Right cardiac atrium (tissue), 5 donors: ENCODE measurements at regions not wholly inside any gene's neighbourhood (a gene's known extent, or its start where the extent isn't known, plus 50 kb on each side); places are given as distances from the start of the nearest gene placed in this dataset.
"Not testable (repeated sequence)": the region's sequence is repeated elsewhere in the genome, so short reads cannot be mapped to it uniquely, and the experiment has no call there.

Experiments used
- ATAC-seq, 2 donors: fragments of 200-7000 bp; cut with Tn5 transposase; one replicate each; pipeline versions ENCODE4 v1.8.0 to v1.9.1; 2020; ENCODE audit warnings: moderate library complexity in 2 of 2, mild to moderate bottlenecking in 1 of 2
- DNase-seq, 3 donors: peaks; one replicate each; pipeline ENCODE4 v3.0.0-alpha.2; 2020
- H3K27ac ChIP-seq: one replicate; pipeline ENCODE4 v1.5.1; 2013; ENCODE audit warnings: mild to moderate bottlenecking, low read length, control low read depth, moderate library complexity
- H3K27me3 ChIP-seq: one replicate; pipeline ENCODE4 v1.6.1; 2013; ENCODE audit not compliant: control insufficient read depth, insufficient read depth
- H3K4me1 ChIP-seq: one replicate; pipeline ENCODE4 v1.6.1; 2013; ENCODE audit warnings: low read length; ENCODE audit not compliant: control insufficient read depth, insufficient read depth
- H3K4me3 ChIP-seq: one replicate; pipeline ENCODE4 v1.5.1; 2013; ENCODE audit warnings: low read length, control low read depth
- H3K9me3 ChIP-seq: one replicate; pipeline ENCODE4 v1.6.1; 2013; ENCODE audit warnings: low read length; ENCODE audit not compliant: control insufficient read depth
- WGBS: extraction: QIAGEN DNeasy Blood & Tissue Kit; methylation state at CpG from one replicate; pipeline ENCODE4 v1.1.7; 2013; 5-methylcytosine and 5-hydroxymethylcytosine counted together
- intact Hi-C, 4 donors: fragments of 100-400 bp; cut with DNase I; formaldehyde crosslinking; loops; one replicate each; pipeline versions ENCODE4 v1.11.0 to v1.14.0; 2022 to 2023
- donor health status: healthy with polysubstance abuse.
- donor health status: DM: no; HTN: yes; CAD: no.
- donor health status: DM: no; HTN: no; CAD: no.
- donor health status: DM: no; HTN: yes; CAD: no; lungs with severe emphysema.
- donor health status: DM: yes; HTN: yes; CAD: no.

- H3K4me3 ChIP-seq, H3K27ac ChIP-seq, intact Hi-C loops, ATAC-seq, H3K27me3 ChIP-seq, DNase-seq, H3K4me1 ChIP-seq, H3K9me3 ChIP-seq: not testable (repeated sequence)
- 80% methylated on average over 3 of the region's 3 CpGs for WGBS
Measured at GRCh38 chr16:7229433-7230218, 103.0 kb upstream of the RBFOX1 start.

- Histone ChIP-seq H3K27me3 (no peaks in the 10 kb centered on the region), H3K4me3 (no peak overlapping the region), H3K4me1 (no peaks in the 10 kb centered on the region), H3K9me3 (no peaks in the 10 kb centered on the region), H3K27ac (no peak overlapping the region)
- intact Hi-C loops: no loop called here
- DNase-seq (peak in 1 of 3 donors; percentile 30), ATAC-seq (no peak)
- 8% methylated on average over 13 of the region's 13 CpGs for WGBS
Measured at GRCh38 chr16:7227229-7227721, 105.4 kb upstream of the RBFOX1 start.

DNA sequence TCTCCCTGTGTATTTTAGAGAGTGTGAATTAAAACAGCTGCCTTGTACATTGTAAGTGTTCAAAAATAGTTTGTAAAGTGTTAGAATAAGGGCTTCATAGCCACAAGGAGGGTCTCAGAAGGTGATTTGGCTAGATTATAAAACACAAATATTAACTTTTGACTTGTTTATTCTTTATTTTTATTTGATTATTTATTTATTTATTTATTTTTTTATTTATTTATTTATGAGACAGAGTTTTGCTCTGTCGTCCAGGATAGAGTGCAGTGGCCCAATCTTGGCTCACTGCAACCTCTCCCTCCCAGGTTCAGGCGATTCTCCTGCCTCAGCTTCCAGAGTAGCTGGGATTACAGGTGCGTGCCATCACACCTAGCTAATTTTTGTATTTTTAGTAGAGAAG, 111.5 kb upstream of the RBFOX1 start:
- H3K27ac ChIP-seq: no peak overlapping the region
- ATAC-seq: no peak
- WGBS: 79% methylated on average over 3 of the region's 3 CpGs
- H3K4me3 ChIP-seq: no peak overlapping the region
- intact Hi-C loops: no loop called here
- no peaks in the 10 kb centered on the region for H3K9me3 ChIP-seq
- H3K4me1 ChIP-seq: no peaks in the 10 kb centered on the region
- no peak for DNase-seq
- no peaks in the 10 kb centered on the region for H3K27me3 ChIP-seq

DNA sequence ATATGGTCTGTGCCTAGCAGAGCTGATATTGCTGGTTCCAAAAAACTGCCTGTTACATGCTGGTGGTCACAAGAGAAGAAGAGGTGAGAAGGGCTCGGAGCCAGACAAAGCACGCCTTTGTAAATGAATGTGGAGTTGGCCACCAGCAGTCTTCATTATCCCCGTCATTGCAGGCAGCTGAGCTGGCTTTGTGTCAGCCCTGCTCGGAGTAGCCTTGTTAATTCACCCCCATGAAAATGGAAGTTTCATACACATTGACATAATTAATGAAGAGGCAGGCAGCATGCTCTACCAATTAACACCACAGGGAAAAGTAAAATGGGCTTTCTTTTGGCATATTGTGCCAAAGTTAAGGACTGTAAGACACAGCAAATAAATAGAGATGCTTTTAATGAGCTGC, 113.7 kb upstream of the RBFOX1 start:
- ATAC-seq: no peak
- Histone ChIP-seq H3K27ac (no peak overlapping the region), H3K4me1 (no peaks in the 10 kb centered on the region), H3K4me3 (no peak overlapping the region), H3K9me3 (no peaks in the 10 kb centered on the region), H3K27me3 (no peaks in the 10 kb centered on the region)
- intact Hi-C loops: no loop called here
- 33% methylated on average over 4 of the region's 4 CpGs for WGBS
- DNase-seq: no peak

GRCh38 chr16:7217797-7218196, 114.8 kb upstream of the RBFOX1 start:
- Histone ChIP-seq H3K27ac (no peak overlapping the region), H3K27me3 (no peaks in the 10 kb centered on the region), H3K4me1 (no peaks in the 10 kb centered on the region), H3K9me3 (no peaks in the 10 kb centered on the region), H3K4me3 (no peak overlapping the region)
- ATAC-seq: no peak
- WGBS: 88% methylated on average over 14 of the region's 14 CpGs
- DNase-seq: peak in 1 of 3 donors; percentile 24
- intact Hi-C loops: no loop called here

DNA sequence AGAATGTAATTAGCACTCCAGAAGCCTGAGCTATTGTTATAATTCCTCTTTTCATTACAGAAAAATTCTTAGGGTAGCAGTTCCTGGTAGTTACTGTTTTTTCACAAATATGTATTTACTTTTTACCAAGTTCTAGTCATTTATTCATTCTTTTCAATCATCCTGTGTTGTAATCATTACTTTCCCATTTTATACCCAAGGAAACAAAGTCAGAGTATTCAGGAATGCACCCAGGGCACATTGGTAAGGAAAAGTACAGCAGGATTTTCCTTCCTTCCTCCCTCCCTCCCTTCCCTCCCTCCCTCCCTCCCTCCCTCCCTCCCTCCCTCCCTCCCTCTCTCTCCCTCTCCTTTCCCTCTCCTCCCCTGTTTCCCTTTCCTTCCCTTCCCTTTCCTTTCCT, 115.9 kb upstream of the RBFOX1 start:
- no peak overlapping the region for H3K4me3 ChIP-seq
- no peak for DNase-seq
- no peak for ATAC-seq
- intact Hi-C loops: no loop called here
- no peaks in the 10 kb centered on the region for H3K27me3 ChIP-seq
- H3K9me3 ChIP-seq: no peaks in the 10 kb centered on the region
- no peak overlapping the region for H3K27ac ChIP-seq
- no peaks in the 10 kb centered on the region for H3K4me1 ChIP-seq

DNA sequence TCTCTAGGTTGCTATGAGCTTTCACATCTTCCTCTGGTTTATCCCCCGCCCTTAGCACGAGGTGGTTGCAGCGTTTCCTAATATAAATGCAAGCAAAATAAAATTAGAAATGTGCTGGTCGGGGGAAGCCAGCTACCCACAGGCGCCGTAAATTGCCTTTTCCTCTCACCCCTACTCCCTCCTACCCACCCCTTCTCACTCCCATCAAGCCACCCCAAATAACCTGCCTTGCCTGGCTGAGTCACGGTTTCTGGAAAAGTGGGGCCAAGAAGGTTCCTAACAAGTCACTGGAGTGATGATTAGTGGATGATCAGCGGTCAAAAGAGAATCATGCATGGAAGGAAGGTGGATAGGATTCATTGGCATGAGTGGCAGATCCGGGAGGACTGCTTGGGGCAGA, 120.9 kb upstream of the RBFOX1 start:
- Histone ChIP-seq H3K27me3 (no peaks in the 10 kb centered on the region), H3K27ac (no peak overlapping the region), H3K9me3 (no peaks in the 10 kb centered on the region), H3K4me1 (no peaks in the 10 kb centered on the region), H3K4me3 (no peak overlapping the region)
- DNase-seq: no peak
- intact Hi-C loops: no loop called here
- no peak for ATAC-seq
- WGBS: 66% methylated on average over 9 of the region's 9 CpGs

- Histone ChIP-seq H3K9me3 (no peaks in the 10 kb centered on the region), H3K27ac (no peak overlapping the region), H3K4me3 (no peak overlapping the region), H3K4me1 (no peaks in the 10 kb centered on the region), H3K27me3 (no peaks in the 10 kb centered on the region)
- DNase-seq: no peak
- intact Hi-C loops: no loop called here
- ATAC-seq: no peak
- WGBS: 80% methylated on average over 3 of the region's 3 CpGs
Measured at GRCh38 chr16:7209598-7209997, 123.0 kb upstream of the RBFOX1 start.

GRCh38 chr16:7206469-7206868, 126.2 kb upstream of the RBFOX1 start:
- WGBS: 26% methylated on average over 4 of the region's 4 CpGs
- no peak for DNase-seq
- Histone ChIP-seq H3K4me1 (no peaks in the 10 kb centered on the region), H3K4me3 (no peak overlapping the region), H3K27me3 (no peaks in the 10 kb centered on the region), H3K27ac (no peak overlapping the region), H3K9me3 (no peaks in the 10 kb centered on the region)
- ATAC-seq: no peak
- intact Hi-C loops: no loop called here

GRCh38 chr16:7200320-7200719, 132.3 kb upstream of the RBFOX1 start:
- Histone ChIP-seq H3K9me3 (no peaks in the 10 kb centered on the region), H3K4me3 (no peak overlapping the region), H3K27me3 (no peaks in the 10 kb centered on the region), H3K4me1 (no peaks in the 10 kb centered on the region), H3K27ac (no peak overlapping the region)
- intact Hi-C loops: no loop called here
- ATAC-seq (no peak), DNase-seq (no peak)
- WGBS: 63% methylated on average over 4 of the region's 4 CpGs

DNA sequence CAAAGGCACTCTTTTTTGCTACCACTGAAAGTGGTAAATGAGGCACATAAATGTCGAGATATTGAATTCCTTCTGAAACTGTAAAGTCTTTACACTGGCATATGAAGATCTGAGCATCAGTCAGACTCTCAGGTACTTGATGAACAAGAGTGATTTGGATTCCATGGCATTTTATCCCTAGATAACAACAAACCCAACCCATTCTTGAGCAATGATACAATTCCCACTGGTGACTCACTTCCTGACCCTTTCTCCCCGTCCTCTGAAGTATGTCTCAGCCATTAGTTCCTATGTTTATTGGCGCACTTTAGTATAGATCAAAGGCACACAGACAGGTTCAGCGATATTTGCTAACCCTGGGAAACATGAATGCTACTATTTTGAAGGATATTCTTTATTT, 147.0 kb upstream of the RBFOX1 start:
- Histone ChIP-seq H3K4me3 (no peak overlapping the region), H3K4me1 (no peaks in the 10 kb centered on the region), H3K27me3 (no peaks in the 10 kb centered on the region), H3K27ac (no peak overlapping the region), H3K9me3 (no peaks in the 10 kb centered on the region)
- ATAC-seq (no peak), DNase-seq (no peak)
- 60% methylated on average over 4 of the region's 4 CpGs for WGBS
- intact Hi-C loops: no loop called here

DNA sequence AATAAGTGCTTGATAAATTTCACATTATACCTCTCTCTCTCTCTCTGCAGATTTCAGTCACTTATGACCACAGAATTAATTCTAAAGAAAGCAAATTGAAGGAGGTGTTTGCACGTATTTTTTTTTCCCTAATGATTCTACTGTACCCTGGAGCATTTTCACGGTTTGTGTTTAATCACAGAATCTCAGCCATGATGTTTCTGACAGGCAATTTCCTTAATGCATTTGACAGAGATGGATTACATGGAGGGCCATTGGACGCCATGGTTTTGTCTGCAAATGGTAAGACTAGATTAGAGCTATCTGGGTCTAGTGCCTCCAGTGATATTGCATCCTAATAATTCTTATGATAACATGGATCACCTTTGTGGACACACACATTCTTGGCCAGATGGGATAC, 147.5 kb upstream of the RBFOX1 start:
- H3K4me1 ChIP-seq: no peaks in the 10 kb centered on the region
- 42% methylated on average over 3 of the region's 3 CpGs for WGBS
- no peak for DNase-seq
- H3K9me3 ChIP-seq: no peaks in the 10 kb centered on the region
- no peak overlapping the region for H3K4me3 ChIP-seq
- intact Hi-C loops: no loop called here
- no peaks in the 10 kb centered on the region for H3K27me3 ChIP-seq
- no peak for ATAC-seq
- H3K27ac ChIP-seq: no peak overlapping the region
